HG02610 (cell line): ENCODE measurements at regions not wholly inside any gene's neighbourhood (a gene's known extent, or its start where the extent isn't known, plus 50 kb on each side); places are given as distances from the start of the nearest gene placed in this dataset.
"Not testable (repeated sequence)": the region's sequence is repeated elsewhere in the genome, so short reads cannot be mapped to it uniquely, and the experiment has no call there.

Experiments
- ATAC-seq: cut with Tn5 transposase; IDR thresholded peaks from one replicate; pipeline ENCODE4 v1.9.1; 2021; ENCODE audit warnings: mild to moderate bottlenecking, moderate library complexity; ENCODE audit not compliant: unreplicated experiment

DNA sequence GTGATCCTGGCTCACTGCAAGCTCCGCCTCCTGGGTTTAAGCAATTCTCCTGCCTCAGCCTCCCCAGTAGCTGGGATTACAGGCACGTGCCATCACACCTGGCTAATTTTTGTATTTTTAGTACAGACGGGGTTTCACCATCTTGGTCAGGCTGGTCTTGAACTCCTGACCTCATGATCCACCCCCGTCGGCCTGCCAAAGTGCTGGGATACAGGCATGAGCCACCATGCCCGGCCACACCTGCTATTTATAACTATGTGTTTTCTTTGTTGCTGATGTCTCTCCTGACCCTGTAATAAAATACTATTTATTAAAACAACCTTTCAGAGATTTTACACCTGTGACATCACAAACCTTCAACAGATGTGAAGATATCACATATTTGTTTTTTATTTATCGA is 736.5 kb upstream of the PCDH15 start:
- ATAC-seq: not testable (repeated sequence)

DNA sequence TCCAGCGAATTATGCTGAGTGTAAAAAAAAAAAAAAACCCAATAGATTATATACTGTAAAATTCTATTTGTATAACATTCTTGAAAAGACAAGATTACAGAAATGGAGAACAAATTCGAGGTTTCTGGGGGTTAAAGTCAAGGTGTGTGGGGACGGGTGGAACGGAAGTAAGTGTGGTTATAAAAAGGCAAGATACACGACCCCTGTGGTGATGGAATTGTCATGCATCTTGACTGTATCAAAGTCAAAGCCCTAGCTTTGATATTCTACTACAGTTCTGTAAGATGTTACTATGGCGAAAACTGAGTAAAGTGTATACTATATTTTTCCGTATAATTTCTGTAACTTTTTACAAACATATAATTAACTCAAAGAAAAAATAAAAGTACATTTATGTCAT is 718.2 kb upstream of the PCDH15 start:
- no peak for ATAC-seq

DNA sequence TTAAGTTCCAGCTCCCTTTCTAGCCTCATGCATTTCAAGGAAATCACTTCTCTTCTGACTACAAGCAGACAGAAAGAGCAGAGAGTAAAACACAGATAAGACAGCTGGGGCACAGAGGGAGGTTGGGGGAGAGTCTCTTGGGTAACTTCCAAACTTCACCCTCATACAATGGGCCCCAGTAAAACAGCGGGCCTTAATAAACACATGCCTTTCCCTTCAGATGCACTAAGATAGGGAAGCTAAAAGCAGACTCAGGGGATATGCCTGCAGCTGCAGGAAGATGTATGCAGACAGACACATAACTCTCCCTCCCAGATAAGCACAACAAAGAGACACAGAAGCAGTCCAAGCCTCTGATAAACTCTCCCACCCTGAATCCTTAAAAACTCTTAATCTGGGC is 717.4 kb upstream of the PCDH15 start:
- not testable (repeated sequence) for ATAC-seq

DNA sequence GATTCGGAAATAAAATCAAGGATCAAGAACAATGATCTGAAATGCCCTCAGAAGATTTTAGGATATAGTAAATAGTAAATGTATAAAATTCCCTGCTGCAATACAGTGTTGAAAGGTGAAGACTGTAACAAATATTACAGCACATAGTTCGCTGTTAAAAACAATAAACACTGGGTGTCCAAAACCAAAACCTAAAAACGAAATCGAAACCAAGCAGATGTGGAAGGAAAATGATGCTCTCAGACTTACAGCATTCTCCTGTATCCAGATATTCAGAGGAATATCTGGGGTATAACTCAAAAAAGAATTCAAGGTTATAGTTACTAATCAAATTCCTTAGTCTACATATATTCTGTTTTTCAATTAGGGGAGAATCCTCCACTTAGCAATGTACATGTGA is 708.1 kb upstream of the PCDH15 start:
- ATAC-seq: no peak

DNA sequence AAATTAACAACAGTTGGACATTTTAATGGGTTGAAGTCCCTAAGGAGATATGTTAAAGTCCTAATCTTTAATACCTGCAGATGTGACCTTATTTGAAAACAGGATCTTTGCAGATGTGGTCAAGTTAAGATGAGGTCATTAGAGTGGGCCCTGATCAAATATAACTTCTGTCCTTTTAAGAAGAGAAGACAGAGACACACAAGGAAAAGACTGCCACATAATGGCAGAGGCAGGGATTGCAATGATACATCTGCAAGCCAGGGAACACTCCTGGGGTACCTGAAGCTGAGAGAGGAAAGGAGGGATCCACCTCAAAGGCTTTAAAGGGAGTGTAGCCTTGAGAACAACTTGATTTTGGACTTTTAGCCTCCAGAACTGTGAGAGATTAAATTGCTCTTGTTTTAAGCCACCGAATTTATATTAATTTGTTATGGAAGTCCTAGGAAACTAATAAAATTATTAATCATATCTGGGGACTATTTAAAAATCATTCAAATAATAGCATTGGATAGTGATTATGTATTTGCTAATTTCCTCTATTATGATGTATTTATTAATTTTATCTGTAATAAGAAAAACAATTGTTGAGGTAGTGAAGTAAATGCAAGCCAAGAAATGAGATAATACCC is 700.0 kb upstream of the PCDH15 start:
- ATAC-seq: peak; percentile 83

DNA sequence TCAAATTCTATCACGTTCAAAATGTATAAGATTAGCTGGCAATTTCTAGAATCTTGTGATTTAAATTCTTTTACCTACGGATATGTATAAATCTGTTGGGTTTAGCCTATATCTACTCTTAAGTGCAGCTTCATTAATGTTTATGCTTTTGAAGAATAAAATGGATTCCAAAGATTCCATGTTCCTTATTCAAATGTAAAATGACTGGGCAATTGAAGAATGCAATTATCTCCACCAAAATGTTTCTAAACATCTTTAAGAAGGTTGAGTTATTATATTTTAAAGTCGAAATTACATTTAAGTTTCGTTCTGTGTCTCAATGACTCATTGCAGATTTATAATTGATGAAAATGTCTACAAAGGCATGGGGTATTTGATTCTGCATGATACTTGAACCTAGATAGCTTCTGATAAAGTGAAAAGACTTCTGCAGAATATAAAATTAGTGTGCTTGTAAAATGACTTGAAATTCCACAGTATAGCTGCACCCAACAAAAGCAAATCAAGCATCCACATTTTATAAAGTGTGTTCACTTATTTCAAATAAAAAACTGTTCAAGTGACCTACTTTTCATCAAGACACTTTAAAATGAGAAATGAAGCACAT is 697.0 kb upstream of the PCDH15 start:
- ATAC-seq: no peak

DNA sequence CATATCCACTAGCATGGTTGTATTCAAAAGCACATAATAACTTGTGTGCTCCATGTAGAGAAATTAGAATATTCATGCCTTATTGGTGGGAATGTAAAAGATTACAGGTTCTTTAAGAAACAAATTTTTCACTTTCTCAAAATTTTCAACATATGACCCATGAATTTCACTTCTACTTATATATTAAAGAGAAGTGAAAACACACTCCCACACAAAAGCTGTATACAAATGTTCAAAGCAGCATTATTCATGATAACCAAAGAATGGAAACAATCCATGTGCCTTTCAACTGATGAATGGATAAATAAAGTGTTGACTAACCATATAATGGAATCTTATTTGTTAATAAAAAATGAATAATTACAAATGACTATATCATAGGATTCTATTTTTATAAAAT is 694.5 kb upstream of the PCDH15 start:
- ATAC-seq: no peak

DNA sequence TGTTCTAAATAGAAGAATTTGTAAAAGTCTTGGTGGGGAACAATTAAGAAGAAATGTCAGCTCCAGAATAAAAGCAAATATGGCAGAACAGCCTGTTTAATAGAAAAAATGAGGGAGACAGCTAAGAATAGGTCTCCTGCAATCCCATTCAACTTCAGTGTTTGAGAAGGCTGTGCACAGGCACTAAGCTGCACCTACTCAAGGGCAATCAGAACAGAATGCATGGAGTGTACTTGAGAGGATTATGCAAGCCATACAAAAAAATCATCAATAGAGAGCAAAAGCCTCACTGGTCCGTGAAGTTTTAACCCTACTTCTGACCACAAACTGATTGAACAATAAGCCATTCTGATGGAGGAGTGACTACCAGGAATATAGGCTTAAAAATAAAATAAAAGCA is 690.7 kb upstream of the PCDH15 start:
- ATAC-seq: no peak

DNA sequence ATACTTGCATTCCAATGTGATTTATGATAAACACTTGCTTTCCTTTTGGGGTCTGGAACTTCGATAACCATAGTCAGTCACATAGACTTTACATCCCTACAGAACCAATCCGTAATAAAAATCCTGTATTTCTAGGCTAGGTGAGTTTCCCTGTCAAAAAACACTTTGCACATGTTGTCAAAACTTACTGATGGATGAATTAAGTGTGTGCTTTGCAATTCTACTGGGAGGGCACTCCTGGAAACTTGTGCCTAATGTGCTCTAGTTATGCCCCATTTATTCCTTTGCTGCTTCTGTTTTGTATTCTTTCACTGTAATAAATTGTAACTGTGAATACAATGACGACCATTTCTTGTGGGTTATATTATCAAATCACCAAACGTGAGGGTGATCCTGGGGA is 684.8 kb upstream of the PCDH15 start:
- ATAC-seq: no peak

DNA sequence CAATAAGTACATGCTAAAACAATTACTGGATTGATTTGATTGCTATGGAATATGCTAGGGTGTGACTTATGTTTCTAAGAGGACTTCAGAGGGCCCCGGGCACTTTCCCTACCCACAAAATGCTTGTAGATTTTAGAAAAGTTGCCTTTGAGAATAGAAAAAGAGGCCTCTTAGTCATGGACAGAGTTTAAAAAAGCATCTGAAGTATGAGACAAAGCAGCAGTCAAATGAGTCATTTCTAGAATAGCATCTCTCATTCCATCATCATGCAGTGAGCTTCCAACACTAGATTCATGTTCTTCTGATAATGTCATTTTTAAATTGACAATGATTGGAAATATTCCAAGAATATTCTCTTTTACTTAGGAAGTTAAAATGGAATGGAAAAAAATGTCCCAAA is 675.1 kb upstream of the PCDH15 start:
- ATAC-seq: no peak

DNA sequence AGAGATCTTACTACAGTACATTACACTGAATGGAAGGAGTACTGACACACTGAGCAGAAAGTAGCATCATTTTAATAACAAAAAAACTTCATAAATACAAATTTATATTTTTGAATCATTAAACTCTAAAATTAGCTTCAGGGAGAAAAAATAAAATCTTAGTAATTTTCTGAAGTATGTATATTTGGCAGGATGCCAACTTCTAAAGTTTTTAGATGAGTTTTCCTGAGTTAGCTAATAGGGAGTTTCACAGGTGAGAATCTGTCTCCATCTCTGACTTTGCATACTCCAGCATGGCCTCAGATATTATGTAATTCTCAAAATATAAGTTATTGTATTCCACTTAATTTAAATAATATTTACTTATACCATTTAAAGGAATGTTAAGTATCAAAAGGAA is 673.2 kb upstream of the PCDH15 start:
- ATAC-seq: no peak

DNA sequence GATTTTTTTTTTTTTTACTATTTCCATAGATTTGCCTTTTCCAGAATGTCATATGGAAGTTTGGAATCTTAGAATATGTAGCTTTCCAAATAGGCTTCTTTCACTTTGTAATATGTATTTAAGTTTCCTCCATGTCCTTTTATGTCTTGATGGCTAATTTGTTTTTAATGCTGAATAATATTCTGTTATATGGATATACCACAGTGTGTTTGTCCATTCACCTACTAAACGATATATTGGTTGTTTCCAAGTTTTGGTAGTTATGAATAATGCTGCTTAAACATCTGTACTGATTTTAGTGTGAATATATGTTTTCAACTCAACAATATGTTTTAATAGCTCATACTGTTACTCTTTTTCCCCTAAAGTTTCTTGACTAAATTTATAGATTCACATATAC is 669.8 kb upstream of the PCDH15 start:
- ATAC-seq: no peak

DNA sequence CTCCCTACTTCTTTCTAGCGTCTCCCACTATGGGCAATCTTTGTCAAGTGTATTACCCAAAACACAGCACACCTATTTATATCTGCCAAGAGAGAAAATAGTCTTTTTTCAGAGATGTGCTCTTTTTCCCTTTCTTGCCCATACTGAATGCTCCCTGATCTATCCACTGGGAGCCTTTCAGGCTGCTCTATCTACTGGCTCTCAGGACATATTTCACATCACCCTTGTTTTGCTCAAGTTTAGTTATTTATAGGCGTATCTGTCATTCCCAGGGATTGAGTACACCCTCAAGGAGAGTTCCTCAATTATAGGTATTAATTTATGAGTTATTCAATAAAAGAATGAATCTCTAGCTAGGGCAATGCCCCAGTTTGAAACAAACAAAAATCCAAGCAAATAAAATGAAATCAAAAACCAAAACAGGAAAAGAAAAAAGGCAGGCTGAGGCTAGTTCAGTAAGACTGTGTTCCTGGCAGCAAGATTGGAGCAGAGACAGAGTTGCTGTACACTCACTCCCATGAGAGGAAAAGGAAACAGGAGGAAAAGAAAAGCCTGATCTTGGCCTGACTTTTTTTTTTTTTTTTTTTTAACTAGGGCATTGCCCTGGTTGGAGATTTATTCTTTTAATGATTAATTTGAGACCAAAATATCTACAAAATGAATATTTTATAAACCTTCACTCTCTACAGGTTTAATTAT is 665.9 kb upstream of the PCDH15 start:
- ATAC-seq: no peak

DNA sequence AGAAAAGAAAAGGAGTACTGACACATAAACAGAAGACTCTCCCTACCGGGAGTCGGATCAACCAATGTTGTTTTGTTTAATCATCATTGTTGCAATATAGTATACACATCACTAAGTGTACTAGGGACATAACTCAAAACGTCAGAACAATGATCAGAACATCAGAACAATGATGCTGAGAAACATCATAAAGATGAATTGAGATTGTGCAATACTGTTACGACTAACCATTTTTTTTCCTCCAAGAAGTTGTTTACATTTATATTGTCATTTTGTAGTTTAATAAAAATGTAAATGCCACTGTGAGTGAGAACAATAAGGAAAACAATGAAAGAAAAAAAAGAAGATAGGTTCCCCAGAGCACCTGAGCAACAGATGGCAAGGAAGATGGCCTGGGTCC is 663.1 kb upstream of the PCDH15 start:
- ATAC-seq: no peak

DNA sequence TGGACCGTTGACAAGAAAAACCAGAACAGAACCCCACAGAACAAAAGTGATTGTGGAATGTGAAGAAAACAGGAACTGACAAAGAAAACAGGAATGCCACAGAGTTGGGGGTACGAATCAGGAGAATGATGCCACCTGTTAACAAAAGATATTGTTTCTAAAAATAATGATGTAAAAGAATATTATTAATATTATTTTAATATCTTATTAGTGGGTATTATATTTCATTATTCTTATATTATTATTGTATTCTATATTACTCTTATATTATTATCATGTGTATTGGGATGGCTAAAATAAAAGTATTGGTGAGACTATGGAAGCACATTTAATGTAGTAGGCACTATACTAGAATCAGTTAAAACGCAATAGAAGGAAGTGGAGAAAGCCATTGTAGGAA is 659.0 kb upstream of the PCDH15 start:
- no peak for ATAC-seq

DNA sequence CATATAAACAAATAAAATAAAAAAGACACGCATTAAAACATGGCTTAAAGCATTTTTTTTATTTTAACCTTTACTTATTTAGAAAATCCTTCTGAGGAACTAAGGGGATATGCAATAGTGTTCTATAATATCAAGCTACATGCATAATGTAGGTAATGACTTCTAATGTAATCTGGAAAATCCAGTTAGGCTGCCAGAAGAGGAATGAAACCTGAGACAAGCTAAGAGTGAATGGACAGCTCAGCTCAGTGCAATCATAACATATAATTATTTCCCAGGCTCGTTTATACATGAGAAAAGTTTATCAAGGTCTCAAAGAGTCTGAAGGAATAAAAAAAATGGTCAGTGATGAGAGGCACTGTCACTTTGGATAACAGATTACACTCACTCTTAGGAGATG is 649.0 kb upstream of the PCDH15 start:
- no peak for ATAC-seq

DNA sequence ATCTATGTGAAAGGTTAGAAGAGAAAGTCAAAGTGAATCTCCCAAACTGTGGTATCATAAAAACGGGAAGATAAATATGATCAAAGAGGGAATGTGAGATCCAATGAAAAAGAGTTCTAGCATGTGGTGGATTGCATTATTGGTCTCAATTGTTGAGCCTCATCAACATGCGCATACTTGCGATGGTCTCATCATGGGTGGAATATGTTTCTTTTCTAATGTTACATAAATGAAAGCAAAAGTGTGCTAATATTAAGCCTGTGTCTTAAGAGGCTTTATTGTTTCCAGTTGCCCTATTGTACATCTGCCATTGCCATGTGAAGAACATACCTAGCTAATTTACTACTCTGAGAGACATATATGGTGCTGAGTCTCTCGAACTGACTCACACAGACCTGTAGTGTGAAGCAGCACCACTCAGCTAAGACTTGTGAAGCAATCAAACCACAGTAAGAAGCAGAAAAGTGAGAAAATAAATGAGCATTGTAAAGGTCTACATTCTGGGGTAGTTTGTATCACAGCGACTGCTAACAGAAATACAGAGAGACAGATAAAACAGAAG is 645.5 kb upstream of the PCDH15 start:
- ATAC-seq: no peak

DNA sequence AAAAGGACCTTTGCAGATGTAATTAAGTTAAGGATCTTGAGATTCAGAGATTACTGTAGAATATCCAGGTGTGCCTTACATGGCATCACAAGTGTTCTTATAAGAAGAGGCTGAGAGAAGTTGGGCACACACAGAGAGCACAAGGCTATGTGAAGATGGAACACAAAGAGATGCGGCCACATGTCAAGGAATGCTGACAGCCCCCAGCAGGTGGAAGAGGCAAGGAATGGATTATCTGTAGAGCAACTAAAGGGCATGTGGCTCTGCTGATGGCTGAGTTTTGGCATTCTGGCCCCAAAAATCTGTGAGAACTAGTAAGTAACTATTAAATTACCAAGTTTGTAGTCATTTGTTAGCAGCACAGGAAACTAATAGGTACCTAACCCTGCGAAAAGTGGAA is 640.7 kb upstream of the PCDH15 start:
- no peak for ATAC-seq

DNA sequence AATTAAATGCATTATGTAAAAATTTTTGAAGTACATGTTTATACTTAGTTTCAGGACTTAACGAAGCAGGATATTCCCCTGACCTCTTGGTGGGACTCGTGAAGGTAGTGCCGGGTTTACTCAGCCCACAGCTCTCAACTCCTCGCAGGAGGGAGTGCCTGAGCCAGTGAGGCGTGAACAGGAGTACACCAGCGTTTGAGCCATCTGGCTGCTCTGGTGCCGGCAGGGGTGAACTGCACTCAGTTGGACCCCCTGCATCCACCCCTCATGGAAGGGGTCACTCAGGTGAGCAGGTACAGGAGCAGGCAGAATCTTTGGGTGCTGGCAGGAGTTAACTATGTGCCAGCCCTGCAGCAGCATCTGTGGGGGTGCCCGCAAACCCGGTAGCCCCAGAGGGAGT is 625.1 kb upstream of the PCDH15 start:
- ATAC-seq: no peak

DNA sequence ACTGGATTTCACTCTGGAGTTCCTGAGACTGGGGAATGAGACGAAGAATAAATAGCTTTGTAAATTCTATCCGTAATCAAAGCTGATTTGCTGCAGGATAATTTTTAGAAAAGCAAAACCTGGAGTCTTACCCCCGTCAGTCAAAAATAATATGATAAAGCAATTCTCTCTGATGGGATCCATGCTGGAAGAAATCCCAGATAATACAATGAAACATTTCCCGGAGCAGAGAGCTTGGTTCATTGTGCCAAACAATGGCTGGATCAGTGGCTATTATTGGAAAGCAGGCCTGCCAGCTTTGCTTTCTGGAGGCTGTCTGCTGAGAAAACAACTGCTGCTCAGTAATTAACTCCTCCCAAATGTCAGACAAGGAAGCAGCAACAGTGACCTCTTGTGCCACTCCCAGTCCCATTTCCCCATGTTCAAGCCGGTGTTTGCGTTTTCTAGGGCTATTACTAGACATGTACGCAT is 609.4 kb upstream of the PCDH15 start:
- ATAC-seq: no peak

DNA sequence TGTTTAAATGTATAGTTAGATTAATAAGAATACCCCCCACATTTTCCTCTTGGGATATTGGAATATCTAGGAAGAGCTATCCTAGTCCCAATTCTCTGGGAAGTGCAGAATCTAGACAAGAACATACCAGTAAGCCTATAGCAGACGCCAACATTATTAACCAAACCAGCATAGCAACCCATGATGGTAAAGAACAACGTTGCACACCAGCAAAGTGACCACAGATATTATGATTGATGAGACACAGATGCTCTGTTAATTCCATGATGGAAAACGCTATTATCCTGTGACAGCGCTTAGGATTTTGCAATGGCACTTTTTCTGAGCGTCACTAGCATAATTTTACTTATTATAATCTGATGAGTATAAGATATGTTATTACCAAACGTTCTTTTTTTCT is 603.1 kb upstream of the PCDH15 start:
- no peak for ATAC-seq
